Activated naive CD4-positive, alpha-beta T cell treated with anti-CD3 and anti-CD28 coated beads, Interleukin-2, amount 50 U/mL, for 24 hours (primary cell): ENCODE measurements at regions not wholly inside any gene's neighbourhood (a gene's known extent, or its start where the extent isn't known, plus 50 kb on each side); places are given as distances from the start of the nearest gene placed in this dataset.

Experiments
- H3K27ac Mint-ChIP-seq: one replicate; pipeline ENCODE4 v1.8.0; 2021; ENCODE audit warnings: mild to moderate bottlenecking, mixed read lengths
- H3K27me3 Mint-ChIP-seq: one replicate; pipeline ENCODE4 v1.8.0; 2021; ENCODE audit warnings: mixed read lengths
- H3K36me3 Mint-ChIP-seq: one replicate; pipeline ENCODE4 v1.8.0; 2021; ENCODE audit warnings: mixed read lengths
- H3K4me1 Mint-ChIP-seq: one replicate; pipeline ENCODE4 v1.8.0; 2021; ENCODE audit warnings: mixed read lengths
- H3K4me3 Mint-ChIP-seq: one replicate; pipeline ENCODE4 v1.8.0; 2021; ENCODE audit warnings: mild to moderate bottlenecking, mixed read lengths
- H3K9me3 Mint-ChIP-seq: one replicate; pipeline ENCODE4 v1.8.0; 2021; ENCODE audit warnings: mixed read lengths

DNA sequence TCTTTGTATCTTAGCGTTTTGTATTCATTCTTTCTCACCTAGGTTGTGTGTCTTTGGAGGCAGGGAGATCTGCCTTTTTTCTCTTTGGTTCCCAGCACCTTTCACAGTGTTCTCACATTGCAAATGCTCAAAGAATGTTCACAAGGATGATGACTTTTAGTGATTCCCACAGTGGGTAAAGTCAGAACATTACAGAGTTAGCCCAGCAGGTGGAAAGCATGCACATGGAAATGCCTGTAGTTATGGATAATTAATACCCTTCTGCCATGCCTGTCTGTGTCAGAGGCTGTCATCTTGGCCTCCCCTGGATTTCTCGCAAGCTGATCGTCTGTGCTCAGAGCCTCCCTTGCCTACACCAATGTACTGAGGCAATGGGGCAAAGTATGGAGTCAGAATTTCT is 458.9 kb downstream of the LMO4 start:
- Mint-ChIP-seq H3K4me3 (no peak overlapping the region), H3K9me3 (no peaks in the 10 kb centered on the region), H3K4me1 (no peaks in the 10 kb centered on the region), H3K36me3 (no peaks in the 10 kb centered on the region), H3K27ac (no peak overlapping the region), H3K27me3 (no peaks in the 10 kb centered on the region)

DNA sequence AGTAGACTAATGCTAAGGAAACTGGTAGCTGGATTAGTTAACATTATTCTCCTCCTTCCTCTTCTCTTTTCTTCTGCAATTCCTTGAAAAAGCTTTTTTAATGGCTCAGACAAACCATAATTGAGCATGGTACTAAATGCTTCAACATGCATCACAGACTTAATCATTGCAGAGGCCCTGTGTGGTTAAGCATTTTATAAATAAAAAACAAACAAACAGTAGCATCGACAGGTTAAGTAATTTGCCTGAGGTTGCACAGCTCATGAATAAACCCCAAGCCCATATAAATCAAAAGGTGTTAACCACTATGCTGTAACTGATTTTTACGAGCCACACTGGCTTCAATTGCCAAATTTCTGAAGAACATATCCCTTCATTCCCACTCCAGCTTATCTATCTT is 462.1 kb downstream of the LMO4 start:
- H3K27ac Mint-ChIP-seq = no peak overlapping the region
- no peak overlapping the region for H3K4me3 Mint-ChIP-seq
- H3K4me1 Mint-ChIP-seq = no peaks in the 10 kb centered on the region
- no peaks in the 10 kb centered on the region for H3K36me3 Mint-ChIP-seq
- H3K27me3 Mint-ChIP-seq = no peaks in the 10 kb centered on the region
- no peaks in the 10 kb centered on the region for H3K9me3 Mint-ChIP-seq

DNA sequence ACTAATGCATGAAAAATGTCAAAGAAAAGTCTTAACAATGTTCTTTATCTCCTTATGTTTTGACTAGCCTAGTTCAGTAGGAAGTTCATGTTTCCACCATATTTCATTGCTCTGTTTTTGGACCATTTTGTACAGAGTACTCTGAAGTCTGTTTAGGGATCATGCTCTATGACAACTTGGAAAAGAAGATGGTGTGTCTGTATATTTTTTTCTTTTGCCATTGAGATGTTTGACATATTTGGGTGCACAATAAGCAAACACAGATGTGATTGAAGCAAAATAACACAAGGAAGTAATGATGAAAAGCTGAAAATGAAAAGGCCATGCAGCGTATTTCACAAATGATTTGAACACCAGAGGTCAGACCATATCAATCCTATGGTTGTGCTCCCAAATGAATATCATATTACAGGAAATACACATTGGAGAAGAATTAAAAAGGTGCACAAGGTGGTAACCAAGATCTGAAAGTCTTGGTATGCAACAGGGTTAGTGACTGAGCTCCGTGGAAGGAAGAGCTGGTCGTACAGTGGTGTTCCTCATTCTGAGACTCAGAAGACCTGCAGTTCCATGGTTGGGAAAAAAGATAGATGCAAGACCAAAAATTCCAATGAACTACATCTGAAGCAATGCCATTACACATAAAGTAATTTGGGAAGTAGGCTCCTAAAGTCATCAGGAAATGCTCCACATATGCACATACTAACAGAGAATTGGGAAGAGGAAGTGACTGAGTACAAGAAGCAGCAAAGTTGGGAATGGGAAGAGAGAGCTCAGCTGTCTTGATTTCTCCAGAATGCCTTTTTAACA is 463.5 kb downstream of the LMO4 start:
- no peaks in the 10 kb centered on the region for H3K9me3 Mint-ChIP-seq
- no peaks in the 10 kb centered on the region for H3K36me3 Mint-ChIP-seq
- H3K4me3 Mint-ChIP-seq = no peak overlapping the region
- no peak overlapping the region for H3K27ac Mint-ChIP-seq
- no peaks in the 10 kb centered on the region for H3K27me3 Mint-ChIP-seq
- no peaks in the 10 kb centered on the region for H3K4me1 Mint-ChIP-seq

DNA sequence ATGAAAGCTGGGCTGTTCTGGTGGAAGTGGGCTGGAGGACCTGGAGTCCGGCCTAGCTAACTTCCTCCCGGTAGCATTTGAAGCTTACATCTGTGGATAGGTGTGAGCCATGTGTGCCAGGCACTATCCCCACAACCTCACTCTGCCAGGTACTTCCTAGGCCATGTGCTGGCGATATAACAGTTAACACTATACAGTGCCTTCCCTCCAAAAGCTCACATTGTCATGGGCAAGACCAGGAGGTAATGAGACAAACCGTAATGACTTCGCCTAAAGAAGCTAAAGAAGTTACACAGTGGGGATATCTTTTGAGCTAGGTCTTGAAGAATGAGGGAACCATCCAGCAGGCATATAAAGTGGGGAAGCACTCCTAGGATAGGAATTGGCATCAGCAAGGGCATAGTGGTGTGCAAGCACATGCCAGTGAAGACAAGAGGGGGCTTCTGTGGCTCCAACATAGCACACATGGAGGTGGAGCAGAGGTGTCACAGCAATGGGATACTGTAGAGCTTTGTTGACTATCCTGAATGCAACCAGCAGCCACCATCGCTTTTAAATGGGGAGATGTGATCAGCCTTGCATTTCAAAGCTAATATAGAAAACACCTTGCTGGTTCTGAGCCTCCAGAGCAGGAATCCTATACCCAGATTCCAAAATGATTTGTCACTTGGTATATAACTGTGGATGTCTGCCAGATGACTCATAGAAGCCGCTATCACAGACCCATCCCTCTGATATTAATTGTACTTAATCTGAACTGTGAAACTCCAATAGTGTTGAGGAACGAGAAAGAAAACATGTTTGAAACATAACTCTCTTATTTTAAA is 466.3 kb downstream of the LMO4 start:
- Mint-ChIP-seq H3K9me3 (no peaks in the 10 kb centered on the region), H3K4me3 (no peak overlapping the region), H3K4me1 (no peaks in the 10 kb centered on the region), H3K27me3 (no peaks in the 10 kb centered on the region), H3K27ac (no peak overlapping the region), H3K36me3 (no peaks in the 10 kb centered on the region)

DNA sequence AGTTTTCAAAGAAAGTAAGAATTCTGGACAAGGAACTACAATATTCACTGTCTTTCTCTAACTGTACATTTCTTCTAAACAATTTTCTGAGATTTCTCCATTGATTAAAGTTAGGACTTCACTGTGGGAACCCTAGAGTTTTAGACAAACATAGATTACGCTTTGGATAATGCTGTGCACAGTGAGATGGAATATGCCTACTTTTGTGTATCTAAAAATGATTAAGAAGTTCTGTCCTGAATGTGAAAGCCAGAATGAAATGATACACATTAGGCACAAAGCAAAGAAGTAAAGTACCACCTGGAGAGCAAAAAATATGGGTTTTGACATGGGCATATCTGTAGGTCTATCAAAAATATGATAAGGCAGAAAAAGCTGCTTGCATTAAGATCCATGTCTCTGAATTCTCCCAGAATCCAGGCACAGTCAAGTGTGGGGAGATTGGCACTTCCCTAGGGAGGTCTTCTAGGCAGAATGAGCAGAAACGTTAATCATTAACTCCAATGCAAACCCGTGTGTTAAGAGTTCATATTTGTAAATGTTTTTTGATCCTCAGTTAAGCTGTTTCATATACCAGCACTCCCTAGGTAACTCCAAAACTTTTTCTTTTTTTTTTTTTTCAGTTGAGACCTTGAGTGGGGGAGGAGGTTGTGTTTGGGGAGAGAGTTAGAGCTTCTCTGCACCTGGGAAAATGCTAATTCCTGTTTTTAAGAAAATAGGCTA is 467.1 kb downstream of the LMO4 start:
- Mint-ChIP-seq H3K27ac (no peak overlapping the region), H3K4me3 (no peak overlapping the region), H3K27me3 (no peaks in the 10 kb centered on the region), H3K9me3 (no peaks in the 10 kb centered on the region), H3K36me3 (no peaks in the 10 kb centered on the region), H3K4me1 (no peaks in the 10 kb centered on the region)

DNA sequence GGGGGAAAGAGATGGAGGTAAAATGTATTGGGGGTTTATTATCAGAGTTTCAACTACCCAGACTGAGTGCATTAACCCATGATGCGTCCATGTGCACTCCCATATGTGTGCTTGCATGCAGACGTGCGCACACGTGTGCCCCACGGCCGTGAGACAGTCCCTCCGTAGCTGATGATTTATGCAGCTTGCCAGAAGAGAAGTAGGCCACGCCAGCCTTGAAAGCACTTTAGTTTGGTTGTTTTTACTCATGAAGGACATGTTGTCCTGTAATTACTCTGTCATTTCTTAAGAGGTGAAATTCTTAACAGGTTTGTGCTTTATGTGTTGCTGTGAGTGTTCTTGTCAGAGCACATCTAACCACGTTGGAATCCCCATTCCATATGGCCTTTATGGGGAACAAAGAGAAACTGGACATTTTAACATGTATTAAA is 467.8 kb downstream of the LMO4 start:
- no peaks in the 10 kb centered on the region for H3K9me3 Mint-ChIP-seq
- peak overlapping the region; percentile 31 for H3K27ac Mint-ChIP-seq
- no peaks in the 10 kb centered on the region for H3K36me3 Mint-ChIP-seq
- H3K27me3 Mint-ChIP-seq = no peaks in the 10 kb centered on the region
- H3K4me3 Mint-ChIP-seq = no peak overlapping the region
- no peaks in the 10 kb centered on the region for H3K4me1 Mint-ChIP-seq

DNA sequence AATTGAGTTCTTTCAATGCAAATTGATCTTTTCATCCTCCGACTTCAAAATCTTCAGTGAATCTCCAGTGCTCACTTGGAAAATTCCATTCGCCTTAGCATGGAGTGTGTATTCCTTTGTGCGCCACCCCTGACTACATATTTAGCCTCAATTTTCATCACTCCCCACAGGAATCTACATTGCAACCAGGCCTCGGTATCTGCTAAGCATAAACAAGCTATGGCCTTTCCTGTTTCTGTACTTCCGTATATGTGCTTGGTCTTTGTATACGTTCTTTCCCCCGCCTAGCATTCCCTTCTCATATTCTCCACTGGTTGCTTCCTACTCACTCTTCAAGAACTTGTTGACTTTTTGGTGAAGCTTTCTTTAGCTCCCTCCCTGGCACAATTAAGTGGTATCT is 470.8 kb downstream of the LMO4 start:
- Mint-ChIP-seq H3K36me3 (no peaks in the 10 kb centered on the region), H3K9me3 (no peaks in the 10 kb centered on the region), H3K4me1 (no peaks in the 10 kb centered on the region), H3K27ac (no peak overlapping the region), H3K4me3 (no peak overlapping the region), H3K27me3 (no peaks in the 10 kb centered on the region)

DNA sequence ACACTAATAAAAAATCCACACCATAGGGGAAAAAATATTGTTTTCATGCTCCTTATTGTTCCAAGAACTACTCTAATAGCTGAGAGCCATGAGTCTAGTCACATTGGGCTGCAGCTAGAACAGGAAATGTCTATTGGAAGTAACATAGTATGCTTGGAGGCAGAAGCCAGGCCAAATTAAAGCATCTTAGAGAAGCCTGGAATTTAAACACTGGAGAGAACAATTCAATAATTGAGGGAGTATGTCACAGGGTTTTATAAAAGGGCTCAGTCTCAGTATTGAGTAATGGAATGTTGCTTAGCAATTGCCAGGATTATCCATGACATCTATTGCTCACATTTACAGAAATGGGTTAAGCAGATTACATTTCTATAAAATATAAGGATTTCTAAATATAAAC is 471.3 kb downstream of the LMO4 start:
- H3K4me3 Mint-ChIP-seq = no peak overlapping the region
- H3K27ac Mint-ChIP-seq = no peak overlapping the region
- H3K27me3 Mint-ChIP-seq = no peaks in the 10 kb centered on the region

DNA sequence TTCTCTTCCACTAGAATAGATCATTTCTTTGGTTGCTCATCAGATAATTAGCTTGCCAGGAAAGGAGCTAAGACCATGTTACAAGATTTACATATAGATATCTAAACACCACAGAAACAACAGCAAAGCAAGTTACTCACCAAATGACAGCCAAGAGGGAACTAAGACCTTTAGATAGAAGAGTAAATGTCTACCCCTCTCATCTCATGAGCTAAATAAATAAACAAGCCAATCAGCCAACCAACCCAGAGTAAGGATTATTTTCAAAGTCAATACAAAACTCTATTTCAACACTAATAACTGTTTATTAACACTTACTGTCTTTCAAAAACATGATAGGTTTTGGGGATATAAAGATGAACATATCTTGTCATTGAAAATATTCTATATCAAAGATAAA is 474.7 kb downstream of the LMO4 start:
- Mint-ChIP-seq H3K27ac (no peak overlapping the region), H3K9me3 (no peaks in the 10 kb centered on the region), H3K4me1 (no peaks in the 10 kb centered on the region), H3K27me3 (no peaks in the 10 kb centered on the region), H3K4me3 (no peak overlapping the region), H3K36me3 (no peaks in the 10 kb centered on the region)

More for the DNA sequence above, 471.3 kb downstream of the LMO4 start:
- H3K36me3 Mint-ChIP-seq = no peaks in the 10 kb centered on the region
- no peaks in the 10 kb centered on the region for H3K9me3 Mint-ChIP-seq
- H3K4me1 Mint-ChIP-seq = no peaks in the 10 kb centered on the region

DNA sequence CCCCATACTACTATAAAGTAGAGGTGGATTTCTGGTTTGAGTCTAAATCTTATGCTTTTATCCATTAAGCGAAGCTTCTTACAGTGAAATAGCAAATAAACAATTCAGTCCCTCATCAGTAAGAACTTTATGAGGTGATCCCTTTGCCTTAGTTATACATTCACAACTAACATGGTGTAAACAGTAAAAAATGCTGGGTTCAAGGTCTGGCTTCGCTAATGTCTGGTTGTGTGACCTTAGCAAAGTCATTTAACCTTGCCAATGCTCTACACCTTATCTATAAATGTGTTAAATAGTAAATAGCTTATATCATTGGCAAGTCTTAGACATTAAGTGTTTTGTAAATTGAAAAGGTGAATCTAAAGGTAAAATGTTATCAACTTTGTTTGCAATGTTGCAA is 475.4 kb downstream of the LMO4 start:
- Mint-ChIP-seq H3K4me1 (no peaks in the 10 kb centered on the region), H3K4me3 (no peak overlapping the region), H3K27ac (no peak overlapping the region), H3K27me3 (no peaks in the 10 kb centered on the region), H3K36me3 (no peaks in the 10 kb centered on the region), H3K9me3 (no peaks in the 10 kb centered on the region)

DNA sequence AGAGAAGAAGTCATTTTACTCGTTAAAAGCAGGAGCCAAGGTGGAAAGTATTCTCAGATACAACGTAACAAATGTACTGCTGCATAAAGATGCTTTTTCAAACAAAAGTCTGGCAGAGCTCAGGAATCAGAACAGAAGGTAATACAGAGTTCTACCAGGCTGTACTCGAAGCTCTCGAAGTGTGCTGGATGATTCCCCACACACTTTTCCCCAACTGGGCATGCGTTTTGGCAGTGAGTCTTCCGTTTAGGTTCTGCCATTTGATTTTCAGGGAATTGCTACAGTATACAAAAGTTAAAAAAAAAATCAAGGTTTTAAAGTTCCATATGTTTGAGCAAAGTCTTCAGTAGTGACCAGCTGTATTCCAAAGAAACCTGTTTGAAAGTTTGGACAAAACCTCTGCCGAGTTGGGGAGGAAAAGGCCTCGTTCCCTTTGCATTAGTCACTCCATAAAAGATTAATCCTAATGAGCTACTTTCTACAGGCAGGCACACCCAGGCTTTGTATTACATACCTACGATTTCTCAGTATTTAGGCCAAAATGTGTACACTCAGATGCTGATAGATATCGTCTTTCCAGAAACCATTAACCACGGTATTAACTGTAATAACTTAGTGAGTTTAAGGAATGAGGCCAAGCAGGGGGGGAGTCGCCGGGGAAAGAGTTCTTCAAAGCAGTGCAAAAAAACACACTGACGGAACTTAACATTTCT is 477.1 kb downstream of the LMO4 start:
- Mint-ChIP-seq H3K36me3 (no peaks in the 10 kb centered on the region), H3K4me1 (no peaks in the 10 kb centered on the region), H3K9me3 (no peaks in the 10 kb centered on the region), H3K27ac (no peak overlapping the region), H3K27me3 (no peaks in the 10 kb centered on the region), H3K4me3 (no peak overlapping the region)

DNA sequence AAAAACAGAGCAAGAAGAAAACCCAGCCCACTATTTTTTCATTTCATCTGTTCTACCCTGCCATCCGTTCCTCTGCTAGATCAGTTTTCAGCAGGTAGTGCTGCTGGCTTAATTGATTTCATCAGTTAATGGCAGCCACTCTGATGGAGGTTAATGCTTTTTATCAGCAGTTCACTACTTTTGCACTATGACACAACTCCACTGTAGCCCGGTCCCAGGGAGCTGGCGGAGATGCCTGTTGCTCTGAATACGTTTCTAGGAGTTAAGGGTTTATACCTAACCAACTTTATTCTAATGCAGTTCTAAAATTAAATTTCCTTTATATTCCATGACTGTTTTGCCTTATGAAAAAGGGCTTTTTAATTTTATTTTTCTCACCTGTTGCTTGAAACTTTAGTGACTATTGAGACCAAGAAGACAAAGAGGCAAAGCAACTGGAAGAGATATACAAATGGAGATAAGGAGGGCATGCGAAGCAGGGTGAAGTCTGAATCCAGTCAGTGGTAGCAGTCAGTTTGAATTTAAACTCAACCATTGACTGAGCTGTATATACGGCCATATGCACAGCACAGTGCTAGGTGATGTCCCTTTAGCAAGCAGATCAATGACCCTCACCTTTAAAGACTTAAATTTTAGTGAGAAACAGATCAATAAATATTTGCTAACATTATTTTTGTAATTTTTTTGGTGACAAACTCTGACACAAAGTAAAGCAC is 477.9 kb downstream of the LMO4 start:
- no peaks in the 10 kb centered on the region for H3K27me3 Mint-ChIP-seq
- no peaks in the 10 kb centered on the region for H3K4me1 Mint-ChIP-seq
- no peaks in the 10 kb centered on the region for H3K36me3 Mint-ChIP-seq
- no peak overlapping the region for H3K27ac Mint-ChIP-seq
- H3K4me3 Mint-ChIP-seq = no peak overlapping the region
- no peaks in the 10 kb centered on the region for H3K9me3 Mint-ChIP-seq

DNA sequence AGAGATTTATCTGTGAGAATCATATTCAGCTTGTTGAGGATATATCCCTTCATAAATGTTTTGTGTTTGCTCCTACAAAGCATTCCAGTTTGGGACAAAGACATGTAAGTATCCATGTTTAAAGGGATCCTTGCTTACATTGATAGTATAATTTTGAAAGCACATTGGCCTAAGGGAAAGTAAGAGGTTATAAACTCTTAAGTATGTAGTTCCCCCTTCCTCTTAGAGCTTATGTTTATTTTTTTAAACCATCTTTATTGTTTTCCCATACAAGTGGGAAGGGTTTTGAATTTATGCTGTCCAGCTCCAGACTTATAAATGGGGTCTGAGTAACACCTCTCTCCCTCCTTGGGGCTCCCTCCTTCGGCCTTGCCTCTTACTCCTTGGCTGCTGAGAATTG is 481.5 kb downstream of the LMO4 start:
- Mint-ChIP-seq H3K4me3 (no peak overlapping the region), H3K4me1 (no peaks in the 10 kb centered on the region), H3K9me3 (no peaks in the 10 kb centered on the region), H3K27me3 (no peaks in the 10 kb centered on the region), H3K36me3 (no peaks in the 10 kb centered on the region), H3K27ac (no peak overlapping the region)

DNA sequence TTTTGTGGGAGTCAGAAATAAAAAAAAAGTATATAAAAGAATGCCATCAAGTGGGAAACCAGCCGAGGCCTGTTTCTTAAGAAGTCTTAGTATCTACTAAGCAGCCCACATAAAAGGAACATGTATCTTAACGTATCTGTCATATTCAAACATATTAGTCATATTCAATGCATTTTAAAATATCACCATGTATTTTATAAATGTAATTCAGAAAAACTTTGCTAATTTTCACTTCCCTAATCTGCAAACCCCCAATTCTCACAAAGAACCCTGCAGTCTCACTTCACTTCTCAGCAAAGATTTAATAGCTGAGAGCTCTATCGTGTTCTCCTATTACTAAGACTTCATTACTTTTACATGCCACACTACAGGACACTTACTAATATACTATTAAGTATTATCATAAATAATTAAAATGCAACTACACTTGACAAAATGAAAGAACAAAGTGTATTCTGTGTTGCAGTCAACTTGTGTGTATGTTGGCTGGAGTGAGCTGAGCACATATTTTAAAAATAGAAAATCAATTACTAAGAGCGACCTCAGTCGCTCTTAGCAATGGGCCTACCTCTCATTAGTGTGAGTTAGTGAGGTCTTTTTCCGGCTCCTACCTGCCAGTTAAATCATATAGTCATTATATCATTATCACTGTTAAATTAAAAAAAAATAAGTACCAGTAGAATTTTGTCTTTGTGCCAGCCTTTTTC is 484.3 kb downstream of the LMO4 start:
- H3K4me1 Mint-ChIP-seq = no peaks in the 10 kb centered on the region
- no peak overlapping the region for H3K27ac Mint-ChIP-seq
- H3K4me3 Mint-ChIP-seq = no peak overlapping the region
- no peaks in the 10 kb centered on the region for H3K36me3 Mint-ChIP-seq
- H3K9me3 Mint-ChIP-seq = no peaks in the 10 kb centered on the region
- H3K27me3 Mint-ChIP-seq = no peaks in the 10 kb centered on the region
